Ectodermal cell (in vitro differentiated cells): ENCODE measurements at regions not wholly inside any gene's neighbourhood (a gene's known extent, or its start where the extent isn't known, plus 50 kb on each side); places are given as distances from the start of the nearest gene placed in this dataset.
A peak's percentile ranks its signal among the peaks of the same experiment; 100 is the strongest.
"Not testable (repeated sequence)": the region's sequence is repeated elsewhere in the genome, so short reads cannot be mapped to it uniquely, and the experiment has no call there.

Experiments used
- H3K27ac ChIP-seq: 2 replicates; pipeline ENCODE4 v1.7.0; 2013; ENCODE audit warnings: mild to moderate bottlenecking, low read depth, low read length; ENCODE audit not compliant: insufficient read depth, poor library complexity, severe bottlenecking
- H3K27me3 ChIP-seq: 2 replicates; pipeline ENCODE4 v1.7.0; 2013; ENCODE audit warnings: mild to moderate bottlenecking, low read length; ENCODE audit not compliant: insufficient read depth, control insufficient read depth, poor library complexity, severe bottlenecking
- H3K36me3 ChIP-seq: one replicate; pipeline ENCODE4 v1.7.0; 2013; ENCODE audit warnings: low read length; ENCODE audit not compliant: control insufficient read depth, insufficient read depth
- H3K4me1 ChIP-seq: one replicate; pipeline ENCODE4 v1.7.0; 2013; ENCODE audit warnings: low read length; ENCODE audit not compliant: control insufficient read depth, insufficient read depth
- H3K4me3 ChIP-seq: 2 replicates; pipeline ENCODE4 v1.7.0; 2013; ENCODE audit warnings: low read depth, low read length, control low read depth; ENCODE audit not compliant: insufficient read depth
- H3K9me3 ChIP-seq: 2 replicates; pipeline ENCODE4 v1.7.0; 2013; ENCODE audit warnings: mild to moderate bottlenecking, low read length, moderate library complexity; ENCODE audit not compliant: control insufficient read depth
- WGBS, 2 experiments: methylation state at CpG; one replicate each; pipeline ENCODE4 v1.1.7; 2013; ENCODE audit warnings: missing lambda C conversion rate in 2 of 2; 5-methylcytosine and 5-hydroxymethylcytosine counted together

- Histone ChIP-seq H3K9me3 (no peaks in the 10 kb centered on the region), H3K4me1 (peaks cover 6% of the 10 kb centered on the region), H3K4me3 (peak overlapping the region; percentile 71), H3K27ac (no peak overlapping the region), H3K27me3 (peaks cover 45% of the 10 kb centered on the region), H3K36me3 (no peaks in the 10 kb centered on the region)
- WGBS, 2 experiments, result 0% methylated on average over 97 of the region's 97 CpGs
Measured at GRCh38 chr2:174682578-174683391, 81.5 kb downstream of the CHRNA1 start.

- peaks cover 6% of the 10 kb centered on the region for H3K4me1 ChIP-seq
- no peaks in the 10 kb centered on the region for H3K36me3 ChIP-seq
- 0 to 1% methylated on average over 51 to 52 of the region's 52 CpGs for WGBS, 2 experiments
- H3K27me3 ChIP-seq, result peaks cover 45% of the 10 kb centered on the region
- no peak overlapping the region for H3K27ac ChIP-seq
- H3K4me3 ChIP-seq, result peak overlapping the region; percentile 71
- H3K9me3 ChIP-seq, result no peaks in the 10 kb centered on the region
Measured at GRCh38 chr2:174682007-174682577, 82.2 kb downstream of the CHRNA1 start.

- peak overlapping the region; percentile 71 for H3K4me3 ChIP-seq
- no peaks in the 10 kb centered on the region for H3K9me3 ChIP-seq
- peaks cover 45% of the 10 kb centered on the region for H3K27me3 ChIP-seq
- WGBS, 2 experiments, result 59% methylated on average over 17 of the region's 18 CpGs
- no peak overlapping the region for H3K27ac ChIP-seq
- peaks cover 6% of the 10 kb centered on the region for H3K4me1 ChIP-seq
- H3K36me3 ChIP-seq, result no peaks in the 10 kb centered on the region
Measured at GRCh38 chr2:174681099-174682006, 82.9 kb downstream of the CHRNA1 start.

- Histone ChIP-seq H3K9me3 (no peaks in the 10 kb centered on the region), H3K27me3 (peaks cover 44% of the 10 kb centered on the region), H3K4me1 (peaks cover 6% of the 10 kb centered on the region), H3K27ac (no peak overlapping the region), H3K36me3 (no peaks in the 10 kb centered on the region), H3K4me3 (no peak overlapping the region)
- WGBS, 2 experiments, result 75 to 81% methylated on average over 2 of the region's 2 CpGs
Measured at GRCh38 chr2:174680221-174680620, 82.6 kb upstream of the WIPF1 start.

GRCh38 chr2:174678395-174678794 is 80.8 kb upstream of the WIPF1 start:
- Histone ChIP-seq H3K4me1 (peaks cover 4% of the 10 kb centered on the region), H3K27me3 (peaks cover 26% of the 10 kb centered on the region), H3K9me3 (no peaks in the 10 kb centered on the region), H3K36me3 (no peaks in the 10 kb centered on the region), H3K27ac (no peak overlapping the region), H3K4me3 (no peak overlapping the region)
- 95 to 98% methylated on average over 2 of the region's 2 CpGs for WGBS, 2 experiments

GRCh38 chr2:174675615-174676014 is 78.0 kb upstream of the WIPF1 start:
- Histone ChIP-seq H3K27ac (no peak overlapping the region), H3K4me1 (no peaks in the 10 kb centered on the region), H3K27me3 (peaks cover under 1% of the 10 kb centered on the region), H3K4me3 (no peak overlapping the region), H3K9me3 (no peaks in the 10 kb centered on the region), H3K36me3 (no peaks in the 10 kb centered on the region)
- 86 to 95% methylated on average over 3 of the region's 5 CpGs for WGBS, 2 experiments

GRCh38 chr2:174673876-174674275 is 76.3 kb upstream of the WIPF1 start:
- Histone ChIP-seq H3K4me1 (peaks cover 8% of the 10 kb centered on the region), H3K9me3 (no peaks in the 10 kb centered on the region), H3K27me3 (no peaks in the 10 kb centered on the region), H3K4me3 (no peak overlapping the region), H3K27ac (no peak overlapping the region), H3K36me3 (no peaks in the 10 kb centered on the region)
- 88 to 93% methylated on average over 3 of the region's 3 CpGs for WGBS, 2 experiments

GRCh38 chr2:174673440-174673839 is 75.8 kb upstream of the WIPF1 start:
- Histone ChIP-seq H3K4me1 (peaks cover 8% of the 10 kb centered on the region), H3K9me3 (no peaks in the 10 kb centered on the region), H3K27ac (no peak overlapping the region), H3K27me3 (no peaks in the 10 kb centered on the region), H3K4me3 (no peak overlapping the region), H3K36me3 (no peaks in the 10 kb centered on the region)
- 94% methylated on average over 7 of the region's 7 CpGs for WGBS, 2 experiments

- 93 to 97% methylated on average over 10 of the region's 10 CpGs for WGBS, 2 experiments
- not testable (repeated sequence) for H3K36me3 ChIP-seq
Measured at GRCh38 chr2:174671532-174671931, 73.9 kb upstream of the WIPF1 start.

GRCh38 chr2:174670446-174670845 is 72.8 kb upstream of the WIPF1 start:
- H3K36me3 ChIP-seq, result no peaks in the 10 kb centered on the region
- no peaks in the 10 kb centered on the region for H3K27me3 ChIP-seq
- peaks cover 16% of the 10 kb centered on the region for H3K4me1 ChIP-seq
- no peak overlapping the region for H3K4me3 ChIP-seq
- no peaks in the 10 kb centered on the region for H3K9me3 ChIP-seq
- 94 to 95% methylated on average over 4 of the region's 4 CpGs for WGBS, 2 experiments
- H3K27ac ChIP-seq, result no peak overlapping the region

More at GRCh38 chr2:174671532-174671931, 73.9 kb upstream of the WIPF1 start:
- not testable (repeated sequence) for H3K27ac ChIP-seq, H3K27me3 ChIP-seq, H3K4me3 ChIP-seq, H3K9me3 ChIP-seq
- peaks cover 16% of the 10 kb centered on the region for H3K4me1 ChIP-seq
